ENCODE measurements at regions not wholly inside any gene's neighbourhood (a gene's known extent, or its start where the extent isn't known, plus 50 kb on each side); places are given as distances from the start of the nearest gene placed in this dataset.

GRCh38 chr13:30009411-30009810, 159.0 kb upstream of the UBL3 start:
- intact Hi-C loops (cut with DNase I; ENCODE audit: low total_unique reads), result no loop called here
- Histone ChIP-seq H3K4me1 (no peaks in the 10 kb centered on the region), H3K36me3 (no peaks in the 10 kb centered on the region), H3K27me3 (no peaks in the 10 kb centered on the region), H3K4me3 (no peak overlapping the region), H3K9me3 (no peaks in the 10 kb centered on the region), H3K27ac (no peak overlapping the region)
- no peak for DNase-seq
- TF ChIP-seq, protein P1, sequence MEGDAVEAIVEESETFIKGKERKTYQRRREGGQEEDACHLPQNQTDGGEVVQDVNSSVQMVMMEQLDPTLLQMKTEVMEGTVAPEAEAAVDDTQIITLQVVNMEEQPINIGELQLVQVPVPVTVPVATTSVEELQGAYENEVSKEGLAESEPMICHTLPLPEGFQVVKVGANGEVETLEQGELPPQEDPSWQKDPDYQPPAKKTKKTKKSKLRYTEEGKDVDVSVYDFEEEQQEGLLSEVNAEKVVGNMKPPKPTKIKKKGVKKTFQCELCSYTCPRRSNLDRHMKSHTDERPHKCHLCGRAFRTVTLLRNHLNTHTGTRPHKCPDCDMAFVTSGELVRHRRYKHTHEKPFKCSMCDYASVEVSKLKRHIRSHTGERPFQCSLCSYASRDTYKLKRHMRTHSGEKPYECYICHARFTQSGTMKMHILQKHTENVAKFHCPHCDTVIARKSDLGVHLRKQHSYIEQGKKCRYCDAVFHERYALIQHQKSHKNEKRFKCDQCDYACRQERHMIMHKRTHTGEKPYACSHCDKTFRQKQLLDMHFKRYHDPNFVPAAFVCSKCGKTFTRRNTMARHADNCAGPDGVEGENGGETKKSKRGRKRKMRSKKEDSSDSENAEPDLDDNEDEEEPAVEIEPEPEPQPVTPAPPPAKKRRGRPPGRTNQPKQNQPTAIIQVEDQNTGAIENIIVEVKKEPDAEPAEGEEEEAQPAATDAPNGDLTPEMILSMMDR (IDR thresholded peaks at IDR 0.05), result no peak
- no peak for TF ChIP-seq POLR2A (IDR thresholded peaks at IDR 0.05)

DNA sequence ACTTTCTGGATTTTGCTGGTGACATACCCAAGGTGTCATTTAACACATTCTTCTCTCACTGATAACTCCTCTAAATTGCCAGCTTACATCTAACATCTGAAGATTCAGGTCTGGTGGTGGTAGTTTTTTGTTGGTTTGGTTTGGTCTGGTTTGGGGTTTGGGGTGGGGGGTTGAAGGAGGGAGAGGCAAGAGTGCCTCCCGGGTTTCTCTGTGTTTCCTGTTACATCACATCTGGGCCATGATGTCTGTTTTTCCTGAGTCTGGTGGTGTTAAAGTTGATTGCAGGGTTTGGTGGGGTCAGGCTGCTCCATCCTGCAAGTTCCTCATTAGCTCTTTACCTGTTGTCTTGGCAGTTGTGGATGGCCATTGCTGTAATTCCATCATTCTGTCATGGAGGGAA, 155.8 kb upstream of the UBL3 start:
- intact Hi-C loops (cut with DNase I; ENCODE audit: low total_unique reads), result no loop called here
- H3K27me3 ChIP-seq, result no peaks in the 10 kb centered on the region
- TF ChIP-seq POLR2A (IDR thresholded peaks at IDR 0.05), result no peak
- TF ChIP-seq, protein P1 (IDR thresholded peaks at IDR 0.05), result peak in 1 of 4 experiments; percentile 3
- H3K9me3 ChIP-seq, result no peaks in the 10 kb centered on the region
- H3K4me3 ChIP-seq, result no peak overlapping the region
- H3K36me3 ChIP-seq, result no peaks in the 10 kb centered on the region
- no peak for DNase-seq
- H3K27ac ChIP-seq, result no peak overlapping the region
- H3K4me1 ChIP-seq, result no peaks in the 10 kb centered on the region

DNA sequence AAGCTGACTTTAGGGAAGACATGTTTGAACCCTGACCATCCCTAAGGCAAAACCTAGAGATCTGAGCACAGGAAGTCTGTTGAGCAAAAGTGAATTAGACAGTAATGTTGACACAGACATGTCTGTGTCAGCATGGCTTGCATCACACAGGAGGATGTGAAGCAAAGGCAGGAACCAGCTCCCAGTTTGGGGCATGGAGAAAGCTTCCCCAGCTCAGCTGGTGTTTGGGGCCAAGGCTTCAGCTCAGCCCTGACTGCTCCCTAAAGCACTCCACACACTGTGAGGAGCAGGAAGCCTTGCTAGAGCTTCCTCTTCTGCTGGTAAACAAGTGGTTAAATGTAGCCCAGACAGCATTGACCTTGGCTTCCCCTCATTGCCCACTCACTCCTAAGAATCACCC, 153.8 kb upstream of the UBL3 start:
- Histone ChIP-seq H3K27ac (no peak overlapping the region), H3K4me3 (no peak overlapping the region), H3K27me3 (no peaks in the 10 kb centered on the region), H3K4me1 (no peaks in the 10 kb centered on the region), H3K36me3 (no peaks in the 10 kb centered on the region), H3K9me3 (no peaks in the 10 kb centered on the region)
- intact Hi-C loops (cut with DNase I; ENCODE audit: low total_unique reads), result no loop called here
- no peak for DNase-seq
- TF ChIP-seq POLR2A (IDR thresholded peaks at IDR 0.05), result no peak
- TF ChIP-seq, protein P1 (IDR thresholded peaks at IDR 0.05), result no peak

- H3K9me3 ChIP-seq, result no peaks in the 10 kb centered on the region
- no peak overlapping the region for H3K4me3 ChIP-seq
- H3K27ac ChIP-seq, result peak overlapping the region in 1 of 2 donors; percentile 30
- H3K36me3 ChIP-seq, result no peaks in the 10 kb centered on the region
- no peaks in the 10 kb centered on the region for H3K4me1 ChIP-seq
- intact Hi-C loops (cut with DNase I; ENCODE audit: low total_unique reads), result no loop called here
- TF ChIP-seq, protein P1 (IDR thresholded peaks at IDR 0.05), result no peak
- no peak for TF ChIP-seq POLR2A (IDR thresholded peaks at IDR 0.05)
- DNase-seq, result no peak
- H3K27me3 ChIP-seq, result no peaks in the 10 kb centered on the region
Measured at GRCh38 chr13:30002577-30002976, 152.2 kb upstream of the UBL3 start.

- intact Hi-C loops (cut with DNase I; ENCODE audit: low total_unique reads), result no loop called here
- DNase-seq, result no peak
- Histone ChIP-seq H3K4me3 (no peak overlapping the region), H3K27me3 (no peaks in the 10 kb centered on the region), H3K36me3 (no peaks in the 10 kb centered on the region), H3K4me1 (no peaks in the 10 kb centered on the region), H3K9me3 (no peaks in the 10 kb centered on the region), H3K27ac (peak overlapping the region; percentile 54 to 56)
- TF ChIP-seq, protein P1 (IDR thresholded peaks at IDR 0.05), result no peak
- no peak for TF ChIP-seq POLR2A (IDR thresholded peaks at IDR 0.05)
Measured at GRCh38 chr13:30000370-30000765, 150.0 kb upstream of the UBL3 start.

Measured in uterus (tissue), 3 donors.